Ishikawa (cell line): ENCODE measurements at regions not wholly inside any gene's neighbourhood (a gene's known extent, or its start where the extent isn't known, plus 50 kb on each side); places are given as distances from the start of the nearest gene placed in this dataset.

ENCODE experiments used
- CEBPB ChIP-seq: IDR thresholded peaks from 2 replicates; pipeline ENCODE4 v1.6.1; 2012
- CREB1 ChIP-seq: IDR thresholded peaks from 2 replicates; pipeline ENCODE4 v1.6.1; 2012; ENCODE audit warnings: low read depth
- EGR1 ChIP-seq: IDR thresholded peaks from 2 replicates; pipeline ENCODE4 v1.6.1; 2012
- EP300 ChIP-seq: IDR thresholded peaks from 2 replicates; pipeline ENCODE4 v1.6.1; 2012; ENCODE audit warnings: borderline replicate concordance
- FOXM1 ChIP-seq: IDR thresholded peaks from 2 replicates; pipeline ENCODE4 v1.6.1; 2012; ENCODE audit warnings: low read depth, borderline replicate concordance
- NFIC ChIP-seq: IDR thresholded peaks from 2 replicates; pipeline ENCODE4 v1.6.1; 2012
- RAD21 ChIP-seq: IDR thresholded peaks from 2 replicates; pipeline ENCODE4 v1.6.1; 2012; ENCODE audit warnings: low read depth
- TAF1 ChIP-seq: IDR thresholded peaks from 2 replicates; pipeline ENCODE4 v1.6.1; 2012; ENCODE audit warnings: low read depth, mild to moderate bottlenecking
- TCF12 ChIP-seq: IDR thresholded peaks from 2 replicates; pipeline ENCODE4 v1.6.1; 2012; ENCODE audit warnings: low read depth
- TEAD4 ChIP-seq: IDR thresholded peaks from 2 replicates; pipeline ENCODE4 v1.6.1; 2012
- YY1 ChIP-seq: IDR thresholded peaks from 2 replicates; pipeline ENCODE4 v1.6.1; 2012; ENCODE audit warnings: low read depth
- ZBTB7A ChIP-seq: IDR thresholded peaks from 2 replicates; pipeline ENCODE4 v1.6.1; 2012; ENCODE audit warnings: low read depth
- TF ChIP-seq, protein P1 (sequence below): IDR thresholded peaks from 2 replicates; pipeline ENCODE4 v1.6.1; 2012; ENCODE audit warnings: low read depth, mild to moderate bottlenecking
- TF ChIP-seq, protein P2 (sequence below): IDR thresholded peaks from 2 replicates; pipeline ENCODE4 v1.6.1; 2012
- TF ChIP-seq, protein P3 (sequence below): IDR thresholded peaks from 2 replicates; pipeline ENCODE4 v1.6.1; 2012

DNA sequence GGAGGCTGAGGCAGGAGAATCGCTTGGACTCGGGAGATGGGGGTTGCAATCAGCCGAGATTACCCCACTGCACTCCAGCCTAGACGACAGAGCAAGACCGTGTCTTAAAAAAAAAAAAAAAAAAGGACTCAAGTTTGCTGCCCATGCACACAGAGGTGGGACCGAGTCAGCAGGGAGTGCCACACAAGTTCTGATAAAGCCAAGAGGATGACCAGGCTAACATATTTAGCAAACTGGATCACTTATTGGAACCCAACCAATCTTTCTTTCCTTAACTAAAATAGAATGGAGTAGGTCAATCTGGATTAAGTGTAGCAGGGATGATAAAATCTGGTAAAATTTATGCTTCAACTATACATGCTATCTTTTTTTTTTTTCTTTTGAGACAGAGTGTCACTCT lies 190.4 kb upstream of the FOXN3 start:
- no peak for TF ChIP-seq YY1
- TF ChIP-seq CEBPB = no peak
- TF ChIP-seq TAF1 = no peak
- no peak for TF ChIP-seq TEAD4
- no peak for TF ChIP-seq ZBTB7A
- TF ChIP-seq, protein P1, sequence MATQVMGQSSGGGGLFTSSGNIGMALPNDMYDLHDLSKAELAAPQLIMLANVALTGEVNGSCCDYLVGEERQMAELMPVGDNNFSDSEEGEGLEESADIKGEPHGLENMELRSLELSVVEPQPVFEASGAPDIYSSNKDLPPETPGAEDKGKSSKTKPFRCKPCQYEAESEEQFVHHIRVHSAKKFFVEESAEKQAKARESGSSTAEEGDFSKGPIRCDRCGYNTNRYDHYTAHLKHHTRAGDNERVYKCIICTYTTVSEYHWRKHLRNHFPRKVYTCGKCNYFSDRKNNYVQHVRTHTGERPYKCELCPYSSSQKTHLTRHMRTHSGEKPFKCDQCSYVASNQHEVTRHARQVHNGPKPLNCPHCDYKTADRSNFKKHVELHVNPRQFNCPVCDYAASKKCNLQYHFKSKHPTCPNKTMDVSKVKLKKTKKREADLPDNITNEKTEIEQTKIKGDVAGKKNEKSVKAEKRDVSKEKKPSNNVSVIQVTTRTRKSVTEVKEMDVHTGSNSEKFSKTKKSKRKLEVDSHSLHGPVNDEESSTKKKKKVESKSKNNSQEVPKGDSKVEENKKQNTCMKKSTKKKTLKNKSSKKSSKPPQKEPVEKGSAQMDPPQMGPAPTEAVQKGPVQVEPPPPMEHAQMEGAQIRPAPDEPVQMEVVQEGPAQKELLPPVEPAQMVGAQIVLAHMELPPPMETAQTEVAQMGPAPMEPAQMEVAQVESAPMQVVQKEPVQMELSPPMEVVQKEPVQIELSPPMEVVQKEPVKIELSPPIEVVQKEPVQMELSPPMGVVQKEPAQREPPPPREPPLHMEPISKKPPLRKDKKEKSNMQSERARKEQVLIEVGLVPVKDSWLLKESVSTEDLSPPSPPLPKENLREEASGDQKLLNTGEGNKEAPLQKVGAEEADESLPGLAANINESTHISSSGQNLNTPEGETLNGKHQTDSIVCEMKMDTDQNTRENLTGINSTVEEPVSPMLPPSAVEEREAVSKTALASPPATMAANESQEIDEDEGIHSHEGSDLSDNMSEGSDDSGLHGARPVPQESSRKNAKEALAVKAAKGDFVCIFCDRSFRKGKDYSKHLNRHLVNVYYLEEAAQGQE = no peak
- no peak for TF ChIP-seq FOXM1

DNA sequence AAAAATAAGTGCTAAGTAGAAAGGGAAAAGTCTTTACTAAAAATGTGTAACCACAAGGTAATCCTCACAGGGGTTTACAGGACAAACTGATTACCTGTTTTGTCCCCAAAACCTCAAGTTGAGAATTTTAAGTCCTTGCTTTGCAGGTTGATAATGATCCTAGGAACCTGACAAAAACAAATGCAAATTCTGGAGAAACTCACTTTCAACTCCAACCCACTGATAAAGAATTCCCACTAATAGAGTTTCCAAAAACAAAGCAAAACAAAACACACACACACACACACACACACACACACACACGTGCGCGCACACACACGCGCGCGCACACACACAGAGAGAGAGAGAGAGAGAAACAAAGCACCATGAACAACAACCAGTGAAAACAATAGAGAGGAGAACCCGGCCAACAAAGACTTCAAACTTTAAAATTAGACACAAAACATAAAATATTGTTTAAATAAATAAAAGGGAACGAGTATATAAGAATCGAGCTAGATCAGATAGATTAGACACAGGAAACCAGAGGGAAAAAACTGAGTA lies 187.0 kb upstream of the FOXN3 start:
- TF ChIP-seq TCF12 (no peak), CREB1 (no peak), FOXM1 (no peak), EGR1 (no peak), TEAD4 (no peak), RAD21 (no peak), TAF1 (no peak), CEBPB (no peak), ZBTB7A (no peak), NFIC (no peak), YY1 (no peak), EP300 (no peak)
- TF ChIP-seq, protein P2, sequence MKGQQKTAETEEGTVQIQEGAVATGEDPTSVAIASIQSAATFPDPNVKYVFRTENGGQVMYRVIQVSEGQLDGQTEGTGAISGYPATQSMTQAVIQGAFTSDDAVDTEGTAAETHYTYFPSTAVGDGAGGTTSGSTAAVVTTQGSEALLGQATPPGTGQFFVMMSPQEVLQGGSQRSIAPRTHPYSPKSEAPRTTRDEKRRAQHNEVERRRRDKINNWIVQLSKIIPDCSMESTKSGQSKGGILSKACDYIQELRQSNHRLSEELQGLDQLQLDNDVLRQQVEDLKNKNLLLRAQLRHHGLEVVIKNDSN = no peak
- TF ChIP-seq, protein P1 = no peak
- TF ChIP-seq, protein P3, sequence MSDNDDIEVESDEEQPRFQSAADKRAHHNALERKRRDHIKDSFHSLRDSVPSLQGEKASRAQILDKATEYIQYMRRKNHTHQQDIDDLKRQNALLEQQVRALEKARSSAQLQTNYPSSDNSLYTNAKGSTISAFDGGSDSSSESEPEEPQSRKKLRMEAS = no peak

DNA sequence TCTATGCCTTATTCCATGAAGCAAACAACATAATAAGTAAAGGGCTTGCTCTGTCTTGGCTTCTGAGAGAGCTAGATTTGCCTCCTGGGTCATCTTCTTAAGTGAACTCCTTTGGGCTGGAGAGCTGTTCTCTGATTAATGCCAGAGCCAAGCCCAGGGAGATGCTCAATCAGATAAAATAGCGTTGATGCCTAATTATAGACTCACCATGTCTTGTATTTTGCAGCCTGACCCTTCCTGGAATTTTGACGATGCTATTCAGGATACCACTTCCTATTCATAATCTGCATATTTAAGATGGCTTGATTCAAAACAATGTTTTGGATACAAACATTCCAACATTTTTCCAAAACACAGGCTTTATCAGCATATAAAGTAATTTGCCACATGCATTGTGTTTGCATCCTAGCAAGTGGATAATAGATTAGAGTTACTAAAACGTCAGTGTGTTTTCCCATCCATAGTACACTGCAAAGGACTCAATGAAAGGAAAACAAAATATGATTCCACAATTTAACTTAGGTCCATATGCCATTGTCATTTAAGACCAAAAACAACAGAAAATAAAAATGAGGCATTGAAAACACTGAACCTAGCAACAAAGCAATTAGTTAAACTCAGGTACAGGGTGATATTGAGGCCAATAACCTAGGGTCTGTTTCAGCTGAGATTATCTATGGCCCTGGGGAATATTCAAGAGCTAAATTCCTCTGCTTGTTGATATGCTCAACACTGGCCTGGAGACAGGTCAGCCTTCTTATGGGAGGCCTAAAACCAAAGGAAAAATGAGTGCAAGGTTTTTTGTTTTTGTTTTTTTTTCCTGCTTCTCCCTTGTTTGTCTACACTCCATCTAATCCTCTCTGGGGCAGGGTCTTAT lies 184.2 kb upstream of the FOXN3 start:
- TF ChIP-seq, protein P2 = no peak
- TF ChIP-seq RAD21 (no peak), CREB1 (no peak), EP300 (no peak), NFIC (no peak), FOXM1 (no peak), TAF1 (no peak), EGR1 (no peak), YY1 (no peak), TCF12 (no peak), ZBTB7A (no peak), CEBPB (no peak), TEAD4 (no peak)
- TF ChIP-seq, protein P1 = no peak
- TF ChIP-seq, protein P3 = no peak

DNA sequence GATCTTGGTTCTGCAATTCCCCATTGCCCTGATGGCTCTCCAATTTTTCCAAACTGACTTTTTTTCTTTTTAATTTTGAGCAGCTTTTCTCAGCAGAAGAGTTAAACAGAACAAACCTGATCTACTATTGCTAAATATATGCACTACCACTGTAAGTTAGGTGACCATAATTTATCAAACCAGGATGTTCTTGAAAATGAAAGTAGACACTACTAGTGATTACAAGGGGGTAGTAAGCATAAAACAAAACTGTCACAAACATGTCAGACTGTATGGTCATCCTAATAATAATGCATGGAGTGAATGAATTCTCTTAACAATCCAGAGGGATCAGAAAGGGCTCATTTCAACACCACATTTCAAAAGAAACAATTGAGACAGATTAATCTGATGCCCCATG lies 183.0 kb upstream of the FOXN3 start:
- TF ChIP-seq, protein P1 = no peak
- TF ChIP-seq EGR1 (no peak), CREB1 (no peak)
- TF ChIP-seq, protein P2 = no peak
